ENCODE measurements at regions not wholly inside any gene's neighbourhood (a gene's known extent, or its start where the extent isn't known, plus 50 kb on each side); places are given as distances from the start of the nearest gene placed in this dataset.

DNA sequence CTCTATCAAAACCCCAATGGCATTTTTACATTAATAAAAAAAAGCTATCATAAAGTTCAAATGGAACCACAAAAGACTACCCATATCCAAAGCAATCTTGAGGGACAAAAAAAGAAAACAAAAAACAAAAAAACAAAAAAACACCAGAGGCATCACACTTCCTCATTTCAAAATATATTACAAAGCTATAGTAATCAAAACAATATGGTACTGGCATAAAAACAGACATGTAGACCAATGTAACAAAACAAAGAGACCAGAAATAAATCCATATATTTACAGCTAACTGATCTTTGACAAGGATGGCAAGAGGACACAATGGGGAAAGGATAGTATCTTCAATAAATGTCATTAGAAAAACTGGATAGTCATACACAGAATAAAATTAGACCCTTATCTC lies 245.1 kb upstream of the MSX2 start:
- no peak overlapping the region for H3K4me3 ChIP-seq (ENCODE audit: low read depth, low read length)
- TF ChIP-seq MYC (IDR thresholded peaks at IDR 0.05; ENCODE audit: low read depth, low read length): no peak
- TF ChIP-seq, protein P1, sequence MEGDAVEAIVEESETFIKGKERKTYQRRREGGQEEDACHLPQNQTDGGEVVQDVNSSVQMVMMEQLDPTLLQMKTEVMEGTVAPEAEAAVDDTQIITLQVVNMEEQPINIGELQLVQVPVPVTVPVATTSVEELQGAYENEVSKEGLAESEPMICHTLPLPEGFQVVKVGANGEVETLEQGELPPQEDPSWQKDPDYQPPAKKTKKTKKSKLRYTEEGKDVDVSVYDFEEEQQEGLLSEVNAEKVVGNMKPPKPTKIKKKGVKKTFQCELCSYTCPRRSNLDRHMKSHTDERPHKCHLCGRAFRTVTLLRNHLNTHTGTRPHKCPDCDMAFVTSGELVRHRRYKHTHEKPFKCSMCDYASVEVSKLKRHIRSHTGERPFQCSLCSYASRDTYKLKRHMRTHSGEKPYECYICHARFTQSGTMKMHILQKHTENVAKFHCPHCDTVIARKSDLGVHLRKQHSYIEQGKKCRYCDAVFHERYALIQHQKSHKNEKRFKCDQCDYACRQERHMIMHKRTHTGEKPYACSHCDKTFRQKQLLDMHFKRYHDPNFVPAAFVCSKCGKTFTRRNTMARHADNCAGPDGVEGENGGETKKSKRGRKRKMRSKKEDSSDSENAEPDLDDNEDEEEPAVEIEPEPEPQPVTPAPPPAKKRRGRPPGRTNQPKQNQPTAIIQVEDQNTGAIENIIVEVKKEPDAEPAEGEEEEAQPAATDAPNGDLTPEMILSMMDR (IDR thresholded peaks at IDR 0.05; ENCODE audit: low read depth, low read length): no peak
- TF ChIP-seq, protein P2, sequence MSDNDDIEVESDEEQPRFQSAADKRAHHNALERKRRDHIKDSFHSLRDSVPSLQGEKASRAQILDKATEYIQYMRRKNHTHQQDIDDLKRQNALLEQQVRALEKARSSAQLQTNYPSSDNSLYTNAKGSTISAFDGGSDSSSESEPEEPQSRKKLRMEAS (IDR thresholded peaks at IDR 0.05; ENCODE audit: low read depth, low read length): no peak
- TF ChIP-seq POLR2A (IDR thresholded peaks at IDR 0.05; ENCODE audit: extremely low read depth, insufficient read length): no peak
- no peak for DNase-seq (ENCODE audit: low read depth)

DNA sequence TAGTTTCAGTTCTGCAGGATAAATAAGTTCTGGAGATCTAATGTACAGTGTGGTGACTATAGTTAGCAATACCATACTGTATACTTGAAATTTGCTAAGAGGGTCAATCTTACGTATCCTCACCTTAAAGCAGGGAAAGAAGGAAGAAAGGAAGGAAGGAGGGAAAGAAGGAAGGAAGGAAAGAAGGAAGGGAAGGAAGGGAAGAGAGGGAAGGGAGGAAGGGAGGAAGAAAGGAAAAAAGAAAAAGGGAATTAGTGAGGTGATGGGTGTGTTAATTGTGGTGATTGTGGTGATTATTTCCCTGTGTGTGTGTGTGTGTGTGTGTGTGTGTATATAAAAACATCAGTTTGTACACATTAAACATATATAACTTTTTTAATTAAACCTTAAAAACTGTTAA lies 242.6 kb upstream of the MSX2 start:
- DNase-seq (ENCODE audit: low read depth): no peak

DNA sequence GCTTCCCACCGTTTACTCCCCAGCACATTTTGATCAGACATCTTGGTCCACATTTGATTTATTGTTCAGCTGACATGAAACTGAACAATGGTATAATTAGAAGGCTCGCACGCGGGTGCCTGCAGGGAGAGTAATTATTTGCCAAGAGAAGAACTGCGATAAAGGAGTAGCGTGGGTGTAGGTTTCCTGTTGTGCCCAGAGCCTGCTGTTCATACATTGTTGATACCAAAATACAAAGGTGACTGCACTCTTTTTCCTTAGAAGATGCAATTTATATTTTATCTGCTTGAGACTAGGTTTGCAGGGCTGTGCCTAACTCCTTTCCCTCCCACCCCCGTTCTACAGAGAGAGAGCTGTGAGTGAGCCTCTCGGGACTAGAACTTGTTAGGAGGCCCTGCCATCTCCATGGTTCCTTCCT lies 241.8 kb upstream of the MSX2 start:
- no peak for DNase-seq (ENCODE audit: low read depth)
- no peak overlapping the region for H3K4me3 ChIP-seq (ENCODE audit: low read depth, low read length)
- TF ChIP-seq MYC (IDR thresholded peaks at IDR 0.05; ENCODE audit: low read depth, low read length) (no peak), POLR2A (IDR thresholded peaks at IDR 0.05; ENCODE audit: extremely low read depth, insufficient read length) (no peak)
- TF ChIP-seq, protein P2 (IDR thresholded peaks at IDR 0.05; ENCODE audit: low read depth, low read length): no peak
- TF ChIP-seq, protein P1 (IDR thresholded peaks at IDR 0.05; ENCODE audit: low read depth, low read length): no peak

More for the DNA sequence above, 242.6 kb upstream of the MSX2 start:
- TF ChIP-seq, protein P2 (IDR thresholded peaks at IDR 0.05; ENCODE audit: low read depth, low read length): no peak
- TF ChIP-seq POLR2A (IDR thresholded peaks at IDR 0.05; ENCODE audit: extremely low read depth, insufficient read length) (no peak), MYC (IDR thresholded peaks at IDR 0.05; ENCODE audit: low read depth, low read length) (no peak)
- TF ChIP-seq, protein P1 (IDR thresholded peaks at IDR 0.05; ENCODE audit: low read depth, low read length): no peak
- H3K4me3 ChIP-seq (ENCODE audit: low read depth, low read length): no peak overlapping the region

DNA sequence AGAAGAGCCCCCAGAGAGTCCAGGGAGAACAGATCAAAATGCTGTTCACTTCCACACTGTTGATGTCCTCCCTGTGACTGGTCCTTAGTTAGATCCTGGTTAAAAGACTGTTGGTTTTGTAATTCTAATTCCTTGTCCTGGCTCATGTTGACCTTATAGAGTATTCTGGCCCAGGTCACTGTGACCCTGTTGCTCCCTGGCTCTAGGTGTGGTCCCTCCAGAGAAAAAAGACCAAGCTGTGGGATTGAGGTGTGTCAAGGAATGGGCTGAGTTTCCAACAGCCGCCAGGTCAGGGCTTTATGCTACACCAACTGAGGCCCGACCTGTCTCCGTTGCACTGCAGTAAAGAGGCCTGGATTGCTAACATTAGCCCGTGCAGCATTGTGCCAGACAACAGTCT lies 241.0 kb upstream of the MSX2 start:
- H3K4me3 ChIP-seq (ENCODE audit: low read depth, low read length): no peak overlapping the region
- TF ChIP-seq, protein P2 (IDR thresholded peaks at IDR 0.05; ENCODE audit: low read depth, low read length): no peak
- TF ChIP-seq POLR2A (IDR thresholded peaks at IDR 0.05; ENCODE audit: extremely low read depth, insufficient read length) (no peak), MYC (IDR thresholded peaks at IDR 0.05; ENCODE audit: low read depth, low read length) (no peak)
- TF ChIP-seq, protein P1 (IDR thresholded peaks at IDR 0.05; ENCODE audit: low read depth, low read length): no peak
- DNase-seq (ENCODE audit: low read depth): no peak

DNA sequence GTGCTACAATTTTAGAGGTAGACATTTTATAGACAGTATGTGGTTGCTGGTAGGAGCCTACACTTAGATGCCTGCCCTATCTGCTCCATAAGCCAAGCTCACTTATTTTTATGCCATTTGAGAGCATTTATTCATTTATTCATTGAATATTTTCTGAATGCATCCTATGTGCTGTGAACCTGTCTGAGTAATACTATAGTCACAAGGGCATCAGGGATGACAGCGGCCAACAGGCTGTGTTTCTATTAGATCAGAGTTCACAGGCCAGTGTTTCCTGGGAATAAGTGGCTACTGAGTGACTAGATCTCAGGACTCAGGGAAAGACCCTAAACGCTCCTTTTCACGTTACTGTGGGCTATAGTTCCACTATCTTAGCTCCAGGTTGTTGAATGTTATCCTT lies 235.2 kb upstream of the MSX2 start:
- TF ChIP-seq, protein P2 (IDR thresholded peaks at IDR 0.05; ENCODE audit: low read depth, low read length): no peak
- TF ChIP-seq, protein P1 (IDR thresholded peaks at IDR 0.05; ENCODE audit: low read depth, low read length): no peak
- TF ChIP-seq POLR2A (IDR thresholded peaks at IDR 0.05; ENCODE audit: extremely low read depth, insufficient read length): no peak
- H3K4me3 ChIP-seq (ENCODE audit: low read depth, low read length): no peak overlapping the region
- DNase-seq (ENCODE audit: low read depth): no peak
